ENCODE measurements at regions not wholly inside any gene's neighbourhood (a gene's known extent, or its start where the extent isn't known, plus 50 kb on each side); places are given as distances from the start of the nearest gene placed in this dataset.
A peak's percentile ranks its signal among the peaks of the same experiment; 100 is the strongest.

DNA sequence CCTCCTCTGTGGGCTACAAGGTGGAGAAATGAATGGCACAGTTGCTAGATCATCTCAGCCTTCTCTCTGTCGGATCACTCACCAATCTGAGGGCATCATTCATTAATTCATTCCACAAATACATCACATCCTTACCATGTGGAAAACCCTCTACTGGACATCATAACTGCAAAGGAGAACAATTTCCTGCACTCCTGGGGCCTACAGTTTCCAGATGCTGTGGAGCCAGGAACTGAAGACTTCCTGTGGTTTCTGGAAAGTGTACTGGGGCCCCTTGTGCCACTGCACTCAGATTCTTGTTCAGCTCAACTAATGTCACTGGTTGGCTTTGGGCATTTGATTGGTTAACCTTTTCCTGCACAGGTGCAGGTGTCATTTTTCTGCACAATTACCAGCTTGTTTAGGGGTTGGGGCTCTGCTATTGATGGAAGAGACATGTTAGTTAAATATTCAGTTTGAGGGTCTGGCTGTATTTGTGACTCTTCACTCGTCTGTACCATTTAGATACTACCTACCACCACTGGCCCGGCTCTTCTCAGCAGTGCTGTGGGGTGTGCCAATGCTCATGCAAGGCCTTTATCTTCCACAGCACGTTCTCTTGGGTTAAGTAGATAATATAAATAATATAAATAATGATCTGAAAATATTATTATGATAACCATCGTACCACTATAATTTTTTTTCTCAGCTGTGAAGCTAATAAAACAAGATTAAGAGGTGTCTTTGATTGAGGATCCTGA lies 427.3 kb downstream of the TSN start:
- no peak for DNase-seq

DNA sequence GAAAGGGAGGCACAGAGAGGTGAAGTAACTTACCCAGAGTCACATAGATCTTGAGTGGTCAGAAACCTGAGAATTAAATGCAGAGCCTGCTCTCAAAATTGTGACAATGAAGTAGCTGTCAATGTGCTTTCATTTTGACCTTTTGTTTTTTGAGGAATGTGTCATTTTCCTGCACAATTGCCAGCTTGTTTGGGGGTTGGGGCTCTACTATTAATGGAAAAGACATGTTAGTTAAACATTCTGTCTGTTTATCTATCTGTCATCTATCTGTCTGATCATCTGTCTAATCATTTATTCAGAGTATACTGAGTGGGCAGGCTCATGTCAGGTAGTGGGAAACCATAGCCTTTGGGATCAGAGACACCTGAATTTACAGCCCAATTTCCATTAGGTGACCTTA lies 428.4 kb downstream of the TSN start:
- DNase-seq, result no peak

DNA sequence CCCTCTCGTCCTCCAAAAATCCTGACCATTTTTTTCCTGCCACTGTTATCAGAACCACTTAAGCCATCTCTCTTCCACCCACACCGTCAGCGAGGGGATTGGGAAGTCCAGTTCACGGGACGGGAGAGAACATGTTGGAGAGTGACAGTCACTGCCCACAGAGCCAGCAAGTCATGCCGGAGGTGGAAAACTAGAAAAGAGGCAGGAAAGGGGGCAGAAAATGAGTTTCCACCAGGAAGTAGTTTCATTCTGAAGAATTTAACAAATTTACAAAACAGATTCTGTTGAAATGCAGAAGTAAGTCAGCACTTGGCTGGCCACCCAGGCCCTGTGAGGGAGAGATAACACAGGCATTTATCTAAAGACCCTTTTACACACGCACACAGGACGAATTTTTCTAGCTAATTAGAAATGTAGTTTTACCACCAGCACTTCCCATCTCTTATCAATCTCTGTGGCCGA lies 431.3 kb downstream of the TSN start:
- DNase-seq, result no peak

DNA sequence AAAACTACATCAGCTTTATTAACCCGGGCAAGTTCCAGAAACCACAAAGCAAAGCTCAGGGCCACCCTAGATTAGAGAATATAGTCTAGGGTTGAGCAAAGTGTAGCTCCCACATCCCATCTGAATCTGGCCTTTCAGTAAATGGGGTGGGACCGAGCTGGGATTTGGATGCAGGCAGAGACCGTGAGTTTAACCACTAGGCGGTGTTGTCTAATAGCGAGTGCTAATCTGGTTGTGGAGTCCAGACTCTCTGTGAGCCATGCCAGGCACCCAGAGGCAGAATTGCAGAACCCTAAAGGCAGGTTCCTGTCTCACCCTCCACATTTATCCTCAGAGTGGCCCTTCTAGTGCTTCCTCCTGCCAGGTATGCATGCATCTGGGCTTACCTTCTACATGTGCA lies 435.9 kb downstream of the TSN start:
- peak; percentile 32 for DNase-seq

DNA sequence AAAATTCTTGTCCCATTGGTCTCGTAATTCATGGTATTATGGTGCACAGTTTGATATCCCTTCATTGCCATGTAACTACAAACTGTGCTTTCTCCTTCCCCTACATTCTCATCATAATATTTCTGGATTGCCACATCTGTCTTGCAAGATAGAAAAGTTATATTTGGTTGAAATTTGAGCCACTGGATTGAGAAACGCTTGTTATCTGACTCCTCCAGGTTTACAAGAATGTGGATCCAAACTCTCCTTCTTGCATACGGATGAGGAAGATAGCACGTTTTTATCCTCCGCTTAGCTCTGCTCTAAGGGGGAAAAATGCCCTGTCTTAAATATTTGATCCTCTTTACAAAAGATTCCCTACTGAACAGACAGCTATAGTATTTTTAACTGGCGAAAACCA lies 438.2 kb downstream of the TSN start:
- DNase-seq, result no peak

DNA sequence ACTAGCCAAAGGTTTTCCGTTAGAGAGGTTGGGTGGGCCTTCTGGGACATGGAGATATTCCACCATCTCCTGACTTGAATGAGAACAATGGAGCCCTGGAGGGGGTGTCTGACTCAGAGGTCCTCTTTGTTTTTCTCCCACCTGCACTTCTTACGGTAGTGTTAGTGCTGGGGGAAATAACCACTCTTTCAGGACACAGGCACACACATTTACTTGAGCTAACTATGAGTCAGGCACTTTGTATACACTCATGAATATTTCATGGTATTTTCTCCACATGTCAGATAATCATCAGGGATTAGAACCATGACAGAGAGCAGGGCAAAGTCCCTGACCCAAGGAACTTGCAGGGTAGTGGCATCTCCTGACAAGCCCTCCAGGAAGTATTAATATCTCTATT lies 439.1 kb downstream of the TSN start:
- no peak for DNase-seq

DNA sequence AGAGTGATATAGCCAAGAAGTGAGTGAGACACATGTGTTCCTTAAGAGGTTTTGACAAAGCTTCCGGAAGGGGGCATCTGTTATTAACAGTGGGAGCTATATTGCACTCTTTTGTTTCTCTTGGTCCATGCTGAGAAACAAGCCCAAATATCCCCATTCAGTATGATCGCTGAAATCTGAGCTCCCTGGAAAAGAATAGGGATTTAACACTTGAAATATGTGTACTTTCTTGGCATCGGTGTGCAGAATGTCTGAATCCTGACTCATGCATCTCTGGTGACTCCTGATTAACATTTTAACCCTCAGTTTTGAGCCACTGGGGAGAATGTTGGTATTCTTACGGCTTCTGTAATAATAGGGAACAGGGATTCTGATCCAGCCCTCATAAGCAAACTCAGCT lies 448.1 kb downstream of the TSN start:
- DNase-seq, result no peak

DNA sequence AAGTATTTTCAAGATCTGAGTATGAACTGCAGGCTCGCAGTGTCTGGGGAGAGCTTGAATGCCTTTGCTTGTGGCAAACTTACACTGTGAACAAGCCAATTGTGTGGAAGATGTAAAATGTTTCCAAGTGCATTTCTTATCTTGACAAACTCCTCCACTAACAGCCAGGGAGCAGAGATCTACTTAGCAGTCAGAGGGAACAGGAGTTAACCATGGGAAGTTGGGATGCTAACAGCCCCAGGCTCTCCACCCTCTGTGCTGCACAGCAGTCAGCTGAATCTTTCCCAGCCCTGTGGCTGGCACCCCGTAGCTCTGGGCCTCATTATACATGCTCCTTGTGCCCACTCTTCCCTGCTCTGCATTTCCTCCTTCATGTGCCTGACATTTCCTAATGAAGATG lies 450.2 kb downstream of the TSN start:
- peak; percentile 19 for DNase-seq

DNA sequence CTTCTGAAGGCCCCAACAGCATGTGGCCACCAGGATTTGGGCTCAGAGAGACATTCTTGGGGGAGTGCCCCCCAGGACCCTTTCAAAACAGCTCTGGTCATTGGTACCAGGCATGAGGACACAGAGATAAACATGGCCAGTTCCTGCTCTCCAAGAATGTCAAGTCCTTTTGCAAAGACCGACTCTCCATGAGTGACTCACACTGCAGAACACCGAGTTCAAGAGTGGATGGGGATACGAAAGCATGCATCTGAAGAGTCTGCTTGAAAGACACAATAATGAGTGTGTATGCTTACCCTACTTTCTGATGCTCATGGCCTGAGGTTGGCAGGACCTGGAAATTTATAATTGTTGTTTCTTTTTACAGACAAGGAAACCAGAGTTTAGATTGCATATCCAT lies 450.6 kb downstream of the TSN start:
- DNase-seq, result no peak

DNA sequence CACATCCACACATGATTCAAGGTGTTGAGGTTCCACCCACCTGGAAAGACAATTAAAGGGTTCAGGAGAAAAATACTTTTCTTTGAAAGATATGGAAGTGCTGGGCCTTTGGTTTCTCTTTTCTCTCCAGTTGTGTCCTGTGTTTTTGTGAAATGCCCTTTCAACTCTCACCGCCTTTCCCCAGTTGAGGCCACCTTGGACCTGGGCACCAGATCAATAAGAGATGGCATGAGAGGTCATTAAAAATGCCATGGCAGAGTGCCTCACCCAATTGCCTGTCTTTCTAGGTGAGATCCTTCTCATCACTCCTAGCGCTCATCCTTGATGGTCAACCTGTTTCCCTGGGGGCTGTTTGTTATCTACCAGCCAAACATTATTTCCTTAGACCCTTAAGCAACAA lies 453.9 kb downstream of the TSN start:
- no peak for DNase-seq

DNA sequence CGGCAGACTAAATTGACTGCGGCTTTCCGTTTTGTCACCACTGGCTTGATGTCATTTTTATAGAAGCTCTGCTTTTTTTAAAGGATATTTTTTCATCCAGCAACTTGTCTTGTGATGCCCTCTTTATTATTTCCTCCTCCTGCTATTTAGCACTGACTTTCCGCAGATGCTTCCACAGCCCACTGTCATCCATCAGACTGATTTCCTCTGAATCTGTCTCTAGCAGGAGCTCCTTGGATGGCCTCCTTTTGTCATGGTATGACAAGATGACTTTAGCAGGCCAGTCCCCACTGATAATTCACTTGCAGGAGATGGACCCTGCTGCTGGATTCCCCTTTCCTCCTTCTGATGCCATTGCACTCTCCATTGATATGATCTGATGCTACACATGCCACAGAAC lies 454.6 kb downstream of the TSN start:
- DNase-seq, result no peak

DNA sequence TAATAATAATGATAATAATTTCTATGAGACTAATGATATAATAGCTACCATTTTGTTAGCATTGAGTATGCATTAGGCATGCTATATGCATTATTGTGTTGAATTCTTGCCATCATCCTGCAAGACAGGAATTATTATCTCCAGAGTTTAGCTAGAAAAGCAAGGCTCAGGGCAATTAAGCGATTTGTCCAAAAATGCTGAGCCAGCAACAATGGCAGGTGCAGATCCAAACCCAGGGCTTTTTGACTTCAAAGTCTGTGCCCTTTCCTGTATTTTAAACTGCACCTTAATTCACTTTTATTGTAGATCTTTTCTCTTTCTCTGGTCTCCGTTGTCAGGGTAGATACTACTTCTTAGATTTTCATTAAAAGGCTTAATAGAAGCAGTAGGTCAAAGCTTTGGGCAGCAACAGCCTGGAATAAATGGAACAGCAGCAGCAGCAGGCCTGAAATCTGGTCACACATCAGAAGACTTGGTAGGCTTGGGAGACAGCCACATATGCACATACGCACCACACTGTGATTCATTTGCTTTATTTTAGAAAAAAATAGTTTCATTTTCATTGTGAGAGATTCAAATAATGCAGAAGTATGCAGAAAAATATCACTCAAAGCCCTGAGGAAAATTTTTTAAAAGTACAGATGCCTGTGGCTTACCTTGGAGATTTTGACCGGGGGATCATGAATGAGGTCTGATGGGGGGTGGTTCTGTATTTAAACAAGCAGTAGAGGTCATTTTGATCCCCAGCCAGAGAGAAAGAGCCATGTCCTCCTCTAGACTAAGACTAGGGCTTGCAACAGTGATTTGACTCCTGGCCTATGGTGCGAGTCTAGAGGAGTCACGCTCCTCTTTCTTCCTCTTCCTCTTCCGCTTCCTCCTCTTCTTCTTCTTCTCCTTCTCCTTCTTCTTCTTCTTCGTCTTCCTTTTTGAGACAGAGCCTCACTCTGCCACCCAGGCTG lies 455.7 kb downstream of the TSN start:
- no peak for DNase-seq

DNA sequence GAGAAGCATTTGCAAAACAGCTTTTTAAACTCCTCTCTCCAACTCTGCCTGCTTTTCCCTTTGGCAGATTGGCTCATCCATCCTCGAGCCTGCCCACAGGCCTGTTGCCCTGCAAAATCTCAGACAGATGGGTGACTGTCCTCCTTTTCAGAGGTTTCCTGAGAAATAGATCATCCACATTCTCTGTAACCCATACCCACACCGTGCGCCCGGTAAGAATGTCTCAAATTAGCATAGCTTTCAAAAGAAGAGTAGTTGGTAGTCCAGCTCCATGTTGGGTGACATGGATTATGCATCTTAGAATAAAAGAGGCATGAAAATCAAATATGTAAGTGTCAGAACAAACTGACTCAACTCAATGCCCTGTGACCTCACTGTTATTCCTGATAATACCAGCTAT lies 457.9 kb downstream of the TSN start:
- no peak for DNase-seq

DNA sequence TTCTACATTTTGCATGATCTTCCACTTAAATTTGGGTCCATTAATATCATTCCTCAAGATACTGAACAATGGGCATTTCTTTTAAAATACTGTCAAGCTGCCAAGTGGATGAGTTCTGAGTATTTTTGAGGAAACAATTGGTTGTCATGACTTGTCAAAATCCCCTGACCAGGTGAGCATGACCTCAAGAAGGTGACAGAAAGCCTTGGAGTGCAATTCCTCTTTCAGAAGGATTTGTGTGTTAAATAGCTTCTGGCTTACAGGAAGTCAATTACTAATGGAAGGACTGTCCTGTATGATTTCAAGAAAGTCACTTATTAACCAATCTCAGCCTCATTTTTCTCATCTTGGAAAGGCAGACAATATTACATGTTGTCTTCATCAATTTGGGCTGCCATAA lies 460.6 kb downstream of the TSN start:
- no peak for DNase-seq

DNA sequence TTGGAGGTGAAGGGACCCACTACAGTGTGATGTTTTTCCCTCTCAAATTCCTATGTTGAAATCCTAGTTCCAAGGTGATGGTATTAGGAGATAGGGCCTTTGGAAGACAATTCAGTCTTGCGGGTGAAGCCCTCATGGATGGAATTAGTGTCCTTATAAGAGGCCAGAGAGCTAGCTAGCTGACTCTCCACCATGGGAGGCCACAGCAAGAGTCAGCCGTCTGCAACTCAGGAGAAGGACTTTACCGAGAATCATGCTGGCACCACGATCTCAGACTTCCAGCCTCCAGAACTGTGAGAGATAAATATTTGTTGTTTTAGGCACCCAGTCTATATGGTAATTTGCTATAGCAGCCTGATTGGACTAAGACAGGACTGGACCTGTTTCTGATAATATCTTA lies 461.4 kb downstream of the TSN start:
- no peak for DNase-seq

DNA sequence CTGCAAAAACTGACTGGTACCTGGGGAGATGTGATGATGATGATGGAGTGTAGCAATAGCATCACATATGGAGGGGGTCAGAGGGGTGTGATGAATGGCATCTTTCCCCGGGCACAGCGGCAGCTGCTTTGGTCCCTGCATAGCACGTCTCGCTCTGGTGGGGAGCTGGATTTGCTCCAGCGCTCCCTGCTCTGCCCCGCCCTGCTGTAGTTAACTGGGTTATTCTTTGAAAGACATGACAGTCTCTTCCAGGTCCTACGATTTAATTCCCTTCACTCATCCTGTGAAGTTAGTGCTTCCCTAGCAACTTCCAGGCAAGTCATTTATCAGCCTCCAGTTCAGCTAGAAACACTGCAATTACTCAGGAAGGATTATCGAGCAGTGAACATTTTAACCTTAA lies 463.1 kb downstream of the TSN start:
- no peak for DNase-seq

DNA sequence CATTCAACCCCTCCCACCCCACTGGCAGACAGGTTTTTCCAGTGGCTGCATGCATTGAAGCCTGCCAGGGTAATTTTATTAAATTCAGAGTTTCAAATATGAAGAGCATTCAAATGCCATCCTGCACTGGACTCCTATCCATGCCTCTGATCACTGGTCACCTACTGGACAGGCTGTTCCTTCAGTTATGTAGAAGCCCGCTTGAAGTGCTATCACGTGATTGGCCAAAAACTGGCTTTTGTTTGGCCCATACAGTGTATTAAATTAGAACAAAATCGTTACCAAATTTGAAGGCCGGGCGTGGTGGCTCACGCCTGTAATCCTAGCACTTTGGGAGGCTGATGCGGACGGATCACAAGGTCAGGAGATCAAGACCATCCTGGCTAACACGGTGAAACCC lies 464.1 kb downstream of the TSN start:
- no peak for DNase-seq

DNA sequence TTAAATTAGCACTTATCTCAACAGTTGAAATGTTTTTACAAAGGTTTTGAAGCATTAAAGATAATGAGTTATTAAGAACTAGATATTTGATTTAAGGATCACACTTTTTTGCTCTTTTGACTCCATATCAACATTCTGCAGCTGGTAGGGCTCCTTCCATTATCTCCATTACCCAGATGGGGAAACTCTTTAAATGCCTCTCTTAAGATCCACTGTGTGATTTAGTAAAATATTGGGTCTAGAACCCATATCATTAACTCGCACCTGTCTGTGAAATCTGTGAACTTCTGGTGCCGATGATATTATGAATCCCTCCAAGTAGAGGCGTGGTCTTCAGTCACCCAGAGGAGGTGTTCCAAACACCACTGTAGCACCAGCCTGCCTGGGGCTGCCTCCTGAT lies 466.2 kb downstream of the TSN start:
- DNase-seq, result no peak

DNA sequence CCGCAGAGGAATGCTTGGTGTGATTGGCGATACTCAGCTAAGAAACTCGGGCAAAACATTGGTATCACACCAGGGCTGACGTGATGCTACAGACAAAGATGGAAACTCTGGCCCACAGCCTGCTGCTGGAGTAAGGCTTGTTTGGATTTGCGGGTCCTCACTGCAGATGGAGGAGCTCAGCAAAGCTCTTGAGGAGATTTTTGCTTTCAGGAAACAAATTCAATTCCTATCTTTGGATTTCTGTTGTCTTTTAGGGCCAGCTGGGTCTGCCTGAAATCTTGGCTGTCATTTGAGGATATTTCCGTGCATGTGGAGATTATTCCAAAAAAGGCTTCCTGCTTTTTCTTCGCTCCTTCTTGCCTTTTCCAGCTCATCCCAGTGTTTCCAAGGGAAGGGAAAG lies 475.8 kb downstream of the TSN start:
- no peak for DNase-seq

DNA sequence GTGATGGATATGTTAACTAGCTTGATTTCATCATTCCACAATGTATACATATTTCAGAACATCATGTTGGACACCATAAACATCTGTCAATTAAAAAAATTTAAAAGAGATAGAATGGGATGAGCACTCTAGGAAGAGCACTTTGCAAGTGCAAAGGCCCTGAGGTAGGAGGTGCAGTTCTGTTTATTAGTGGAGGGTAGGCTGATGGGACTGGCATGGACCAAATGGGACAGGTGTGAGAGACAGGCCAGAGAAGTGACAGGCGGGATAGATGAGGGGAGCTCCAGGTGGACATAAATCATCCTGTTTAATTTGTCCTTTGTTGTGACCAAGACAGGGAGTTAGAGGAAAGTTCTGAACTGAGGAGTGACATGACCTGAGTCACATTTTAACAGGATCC lies 477.9 kb downstream of the TSN start:
- no peak for DNase-seq

DNA sequence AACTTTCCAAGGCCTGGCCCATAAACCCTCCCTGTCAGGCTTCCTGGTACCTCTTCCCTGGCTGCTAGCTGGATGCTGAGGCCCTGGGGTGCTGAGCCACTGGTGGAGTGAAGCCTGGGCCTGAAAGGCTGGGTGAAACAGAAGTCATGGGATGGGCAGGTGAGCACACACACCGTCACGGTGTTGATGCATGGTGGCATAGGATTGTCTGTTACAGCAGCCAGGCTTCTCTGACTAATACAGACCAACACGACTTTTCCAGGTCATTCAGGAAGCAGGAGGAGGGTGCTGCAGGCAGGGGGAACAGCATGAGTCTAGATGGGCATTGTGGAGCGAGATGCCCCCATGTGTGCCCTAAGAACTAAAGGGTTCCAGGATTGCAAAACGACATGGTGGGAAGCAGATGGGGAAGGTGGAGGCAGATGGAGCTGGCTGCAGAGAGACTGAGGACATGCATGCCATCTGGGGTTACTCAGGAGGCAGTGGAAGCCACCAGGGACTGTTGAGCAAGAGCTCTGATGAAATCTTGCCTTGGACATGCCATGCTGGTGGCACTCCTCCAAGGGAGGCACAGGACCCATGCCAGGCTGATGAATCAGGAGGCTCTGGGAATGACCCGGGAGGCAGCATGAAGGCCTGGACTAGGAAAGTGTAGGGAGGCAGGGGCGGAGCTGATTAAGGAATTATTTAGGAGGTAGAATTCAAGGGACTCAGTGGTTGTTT lies 480.9 kb downstream of the TSN start:
- no peak for DNase-seq

DNA sequence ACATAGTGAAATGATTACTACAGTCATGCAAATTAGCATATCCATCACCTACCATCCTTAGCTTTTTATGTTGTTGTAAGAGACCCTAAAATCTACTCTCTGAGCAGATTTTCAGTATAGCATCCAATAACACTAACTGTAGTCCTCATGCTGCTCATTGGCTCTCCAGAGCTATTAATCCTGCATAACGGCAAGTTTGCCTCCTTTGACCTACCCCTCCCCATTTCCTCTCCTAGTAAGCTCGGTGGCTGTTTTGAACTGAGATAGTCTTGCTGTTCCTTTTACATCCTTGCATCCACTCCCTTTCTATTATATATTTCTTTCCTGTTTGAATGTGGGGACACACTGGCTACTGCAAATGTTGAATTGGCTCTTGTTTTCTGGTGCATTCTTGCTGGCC lies 481.5 kb downstream of the TSN start:
- no peak for DNase-seq

DNA sequence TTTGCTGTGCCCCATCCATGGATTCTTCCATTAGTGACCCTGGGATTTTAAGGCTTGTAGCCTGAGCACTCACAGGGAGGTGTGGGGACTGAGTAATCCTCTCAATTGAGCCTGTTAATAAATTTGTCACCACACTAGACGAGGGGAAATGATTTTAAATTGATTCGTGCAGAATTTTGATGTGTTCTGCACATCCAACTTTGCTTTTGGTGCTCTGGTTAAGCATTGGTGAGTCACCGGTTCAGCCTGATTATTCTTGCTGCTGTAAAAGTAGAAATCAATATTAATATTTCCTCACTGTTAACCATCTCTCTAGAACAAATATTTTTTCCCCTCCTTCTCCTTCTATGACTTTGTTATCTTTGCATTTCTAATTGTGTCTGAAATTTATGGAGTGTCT lies 482.0 kb downstream of the TSN start:
- no peak for DNase-seq
